Fibroblast of villous mesenchyme (primary cell): ENCODE measurements at regions not wholly inside any gene's neighbourhood (a gene's known extent, or its start where the extent isn't known, plus 50 kb on each side); places are given as distances from the start of the nearest gene placed in this dataset.

Experiments used
- DNase-seq: peaks from one replicate; pipeline ENCODE4 v3.0.0-alpha.2; 2010; ENCODE audit warnings: low read depth
- H3K4me3 ChIP-seq: 2 replicates; pipeline ENCODE4 v1.5.1; 2011; ENCODE audit warnings: low read depth, mild to moderate bottlenecking, low read length
- CTCF ChIP-seq: IDR thresholded peaks from 2 replicates; pipeline ENCODE4 v1.5.1; 2012; ENCODE audit warnings: low read depth, mild to moderate bottlenecking, low read length; ENCODE audit not compliant: insufficient read depth

DNA sequence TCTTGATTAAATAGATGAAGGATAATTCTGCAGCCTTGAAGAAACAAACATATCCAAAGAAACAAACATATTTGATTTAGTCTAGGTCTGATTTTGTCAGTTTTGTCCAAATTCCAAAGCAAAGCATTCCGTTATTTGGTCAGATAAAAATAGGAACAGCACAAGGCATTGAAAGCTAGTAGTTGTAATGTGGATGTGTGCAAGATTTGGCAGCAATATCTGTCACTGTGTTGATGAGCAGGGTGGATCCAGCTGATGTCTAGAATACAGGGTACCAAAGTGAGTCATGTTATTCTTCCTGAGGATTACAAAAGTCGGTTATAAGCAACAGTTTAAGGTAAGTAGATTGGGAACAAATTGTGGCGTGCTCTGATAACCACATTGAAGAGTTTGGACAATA lies 69.3 kb upstream of the PLPPR1 start:
- H3K4me3 ChIP-seq = no peak overlapping the region
- no peak for TF ChIP-seq CTCF
- no peak for DNase-seq
